ENCODE measurements at regions not wholly inside any gene's neighbourhood (a gene's known extent, or its start where the extent isn't known, plus 50 kb on each side); places are given as distances from the start of the nearest gene placed in this dataset.
"Not testable (repeated sequence)": the region's sequence is repeated elsewhere in the genome, so short reads cannot be mapped to it uniquely, and the experiment has no call there.

DNA sequence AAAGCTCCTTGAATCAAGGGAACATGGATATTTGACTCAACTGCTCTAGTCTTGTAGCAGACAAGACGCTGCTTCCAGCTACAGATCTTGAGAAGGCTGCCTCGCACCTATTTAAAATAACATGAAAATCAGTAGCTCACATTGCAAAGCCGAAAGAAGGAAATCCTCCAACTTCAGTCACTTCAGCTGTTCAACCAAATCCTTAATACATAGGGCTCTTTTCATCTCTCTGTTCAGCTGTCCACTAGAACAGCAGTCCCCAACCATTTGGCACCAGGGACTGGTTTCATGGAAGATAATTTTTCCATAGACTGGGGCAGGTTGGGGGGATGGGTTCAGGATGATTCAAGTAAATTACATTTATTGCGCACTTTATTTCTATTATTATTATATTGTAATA is 1116.0 kb upstream of the TMEM132C start:
- H3K4me3 ChIP-seq (ENCODE audit: low read depth, low read length) = no peak overlapping the region
- TF ChIP-seq, protein P1, sequence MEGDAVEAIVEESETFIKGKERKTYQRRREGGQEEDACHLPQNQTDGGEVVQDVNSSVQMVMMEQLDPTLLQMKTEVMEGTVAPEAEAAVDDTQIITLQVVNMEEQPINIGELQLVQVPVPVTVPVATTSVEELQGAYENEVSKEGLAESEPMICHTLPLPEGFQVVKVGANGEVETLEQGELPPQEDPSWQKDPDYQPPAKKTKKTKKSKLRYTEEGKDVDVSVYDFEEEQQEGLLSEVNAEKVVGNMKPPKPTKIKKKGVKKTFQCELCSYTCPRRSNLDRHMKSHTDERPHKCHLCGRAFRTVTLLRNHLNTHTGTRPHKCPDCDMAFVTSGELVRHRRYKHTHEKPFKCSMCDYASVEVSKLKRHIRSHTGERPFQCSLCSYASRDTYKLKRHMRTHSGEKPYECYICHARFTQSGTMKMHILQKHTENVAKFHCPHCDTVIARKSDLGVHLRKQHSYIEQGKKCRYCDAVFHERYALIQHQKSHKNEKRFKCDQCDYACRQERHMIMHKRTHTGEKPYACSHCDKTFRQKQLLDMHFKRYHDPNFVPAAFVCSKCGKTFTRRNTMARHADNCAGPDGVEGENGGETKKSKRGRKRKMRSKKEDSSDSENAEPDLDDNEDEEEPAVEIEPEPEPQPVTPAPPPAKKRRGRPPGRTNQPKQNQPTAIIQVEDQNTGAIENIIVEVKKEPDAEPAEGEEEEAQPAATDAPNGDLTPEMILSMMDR (conservative IDR thresholded peaks at IDR 0.05; ENCODE audit: low read depth, low read length) = no peak
- no peak for DNase-seq (ENCODE audit: low read depth)

DNA sequence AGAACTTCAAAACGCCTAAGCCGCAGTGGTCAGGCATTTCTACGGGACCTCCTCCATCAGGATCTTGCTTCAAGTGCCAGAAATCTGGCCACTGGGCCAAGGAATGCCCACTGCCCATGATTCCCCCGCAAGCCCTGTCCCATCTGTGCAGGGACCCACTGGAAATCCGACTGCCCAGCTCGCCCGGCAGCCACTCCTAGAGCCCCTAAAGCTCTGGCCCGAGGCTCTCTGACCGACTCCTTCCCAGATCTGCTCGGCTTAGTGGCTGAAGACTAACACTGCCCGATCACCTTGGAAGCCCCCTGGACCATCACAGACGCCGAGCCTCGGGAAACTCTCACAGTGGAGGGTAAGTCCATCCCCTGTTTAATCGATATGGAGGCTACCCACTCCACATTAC is 1113.0 kb upstream of the TMEM132C start:
- TF ChIP-seq, protein P1 (conservative IDR thresholded peaks at IDR 0.05; ENCODE audit: low read depth, low read length) = no peak
- H3K4me3 ChIP-seq (ENCODE audit: low read depth, low read length) = no peak overlapping the region
- DNase-seq (ENCODE audit: low read depth) = no peak

DNA sequence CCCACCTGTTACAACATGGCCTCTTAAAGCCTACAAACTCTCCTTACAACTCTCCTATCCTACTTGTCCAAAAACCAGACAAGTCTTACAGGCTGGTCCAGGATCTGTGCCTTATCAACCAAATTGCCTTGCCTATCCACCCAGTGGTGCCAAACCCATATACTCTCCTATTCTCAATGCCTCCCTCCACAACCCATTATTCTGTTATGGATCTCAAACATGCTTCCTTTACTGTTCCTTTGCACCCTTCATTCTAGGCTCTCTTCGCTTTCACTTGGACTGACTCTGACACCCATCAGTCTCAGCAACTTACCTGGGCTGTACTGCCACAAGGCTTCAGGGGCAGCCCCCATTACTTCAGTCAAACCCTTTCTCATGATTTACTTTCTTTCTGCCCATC is 1112.1 kb upstream of the TMEM132C start:
- DNase-seq (ENCODE audit: low read depth); H3K4me3 ChIP-seq (ENCODE audit: low read depth, low read length): not testable (repeated sequence)

DNA sequence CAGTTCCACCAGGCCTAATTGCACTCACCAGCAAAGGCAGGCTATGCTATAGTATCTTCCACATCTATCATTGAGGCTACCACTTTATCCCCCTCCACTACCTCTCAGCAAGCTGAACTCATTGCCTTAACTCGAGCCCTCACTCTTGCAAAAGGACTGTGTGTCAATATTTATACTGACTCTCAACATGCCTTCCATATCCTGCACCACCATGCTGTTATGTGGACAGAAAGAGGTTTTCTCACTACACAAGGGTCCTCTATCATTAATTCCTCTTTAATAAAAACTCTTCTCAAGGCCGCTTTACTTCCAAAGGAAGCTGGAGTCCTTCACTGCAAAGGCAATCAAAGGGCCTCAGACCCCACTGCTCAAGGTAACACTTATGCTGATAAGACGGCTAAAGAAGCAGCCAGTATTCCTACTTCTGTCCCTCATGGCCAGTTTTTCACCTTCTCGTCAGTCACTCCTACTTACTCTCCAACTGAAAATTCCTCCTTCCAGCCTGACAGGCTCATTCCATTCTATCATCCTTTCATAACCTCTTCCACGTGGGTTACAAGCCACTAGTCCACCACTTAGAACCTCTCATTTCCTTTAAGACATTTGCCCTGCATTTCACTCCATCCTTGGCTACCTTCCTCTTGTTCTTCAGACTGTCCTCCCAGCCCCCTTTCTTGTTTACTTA is 1110.9 kb upstream of the TMEM132C start:
- not testable (repeated sequence) for DNase-seq (ENCODE audit: low read depth)

DNA sequence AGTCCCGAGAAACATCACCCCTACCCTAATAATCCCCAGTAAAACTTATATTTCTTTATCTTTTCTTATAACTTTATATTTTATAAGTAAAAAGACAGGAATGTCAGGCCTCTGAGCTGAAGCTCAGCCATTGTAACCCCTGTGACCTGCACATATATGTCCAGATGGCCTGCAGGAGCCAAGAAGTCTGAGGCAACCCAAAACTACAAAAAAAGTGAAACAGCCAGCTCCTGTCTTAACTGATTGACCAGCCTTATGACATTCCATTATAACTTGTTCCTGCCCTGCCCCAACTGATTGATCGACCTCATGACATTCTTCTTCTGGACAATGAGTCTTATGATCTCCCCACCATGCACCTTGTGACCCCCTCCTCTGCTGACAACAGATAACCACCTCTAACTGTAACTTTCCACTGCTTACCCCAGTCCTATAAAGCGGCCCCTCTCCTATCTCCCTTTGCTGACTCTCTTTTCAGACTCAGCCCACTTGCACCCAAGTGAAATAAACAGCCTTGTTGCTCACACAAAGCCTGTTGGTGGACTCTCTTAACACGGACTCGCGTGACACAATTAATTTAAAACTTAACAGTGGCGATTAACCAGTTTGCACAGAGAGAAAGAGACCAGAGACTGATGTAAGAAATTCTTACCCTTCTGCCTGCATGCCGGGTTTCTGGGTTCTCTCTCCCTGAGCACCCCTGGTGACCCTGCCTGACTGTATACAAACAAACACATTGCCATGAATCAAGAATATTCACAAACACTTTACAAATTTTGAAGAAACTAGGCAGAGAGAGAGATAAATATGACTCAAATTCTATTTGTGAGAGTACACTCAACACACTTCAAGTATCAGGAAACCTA is 1109.2 kb upstream of the TMEM132C start:
- not testable (repeated sequence) for DNase-seq (ENCODE audit: low read depth); H3K4me3 ChIP-seq (ENCODE audit: low read depth, low read length)

More for the DNA sequence above, 1110.9 kb upstream of the TMEM132C start:
- H3K4me3 ChIP-seq (ENCODE audit: low read depth, low read length) = not testable (repeated sequence)

DNA sequence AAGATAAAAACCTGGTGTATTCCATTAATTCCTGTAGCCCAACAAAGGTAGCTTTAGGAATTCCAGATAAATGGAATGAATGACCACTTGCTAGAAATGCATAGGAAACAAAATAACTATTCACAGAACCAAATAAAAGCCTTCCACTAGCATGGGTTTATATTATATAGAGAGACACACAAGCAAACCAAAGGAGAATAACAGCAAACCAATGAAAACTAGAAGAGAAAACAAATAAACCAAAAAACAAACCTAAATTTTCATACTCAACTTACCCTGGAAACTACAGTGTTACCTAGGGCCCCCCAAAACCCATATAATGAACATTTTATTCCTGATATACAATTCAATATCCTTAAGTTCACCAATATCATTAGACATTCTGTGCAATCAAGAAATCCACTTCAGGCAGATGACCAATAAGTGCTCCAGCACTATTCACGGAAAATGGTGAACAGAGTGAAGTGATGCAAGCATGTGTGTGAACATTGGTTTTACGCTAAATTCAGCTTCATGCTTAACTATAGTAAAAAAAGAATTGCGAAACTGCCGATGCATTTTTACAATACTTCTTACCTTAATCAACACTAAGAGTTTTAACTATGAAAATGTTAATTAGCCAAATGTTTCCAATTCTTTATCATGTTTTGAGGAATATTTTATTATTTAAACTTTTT is 1108.4 kb upstream of the TMEM132C start:
- TF ChIP-seq, protein P1 (conservative IDR thresholded peaks at IDR 0.05; ENCODE audit: low read depth, low read length) = no peak
- no peak overlapping the region for H3K4me3 ChIP-seq (ENCODE audit: low read depth, low read length)
- no peak for DNase-seq (ENCODE audit: low read depth)

DNA sequence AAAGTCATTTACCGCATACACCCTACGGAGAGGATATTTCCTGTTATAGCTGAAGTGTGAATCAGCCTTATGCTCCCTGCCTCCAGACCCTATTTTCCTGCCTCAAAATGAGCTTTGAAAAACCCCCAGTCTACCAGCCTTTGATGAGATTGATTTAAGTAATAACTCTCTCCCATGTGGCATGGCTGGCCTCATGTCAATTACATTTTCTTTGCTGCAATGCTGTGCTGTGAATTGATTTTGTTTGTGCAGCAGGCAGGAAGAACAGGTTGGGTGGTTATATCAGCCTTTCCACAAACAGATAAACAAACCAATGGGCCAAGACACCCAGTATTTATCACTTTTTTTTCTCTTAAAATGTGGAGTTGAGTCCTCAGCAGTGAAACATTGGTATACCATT is 1105.5 kb upstream of the TMEM132C start:
- H3K4me3 ChIP-seq (ENCODE audit: low read depth, low read length) = no peak overlapping the region
- TF ChIP-seq, protein P1 (conservative IDR thresholded peaks at IDR 0.05; ENCODE audit: low read depth, low read length) = no peak
- DNase-seq (ENCODE audit: low read depth) = no peak

DNA sequence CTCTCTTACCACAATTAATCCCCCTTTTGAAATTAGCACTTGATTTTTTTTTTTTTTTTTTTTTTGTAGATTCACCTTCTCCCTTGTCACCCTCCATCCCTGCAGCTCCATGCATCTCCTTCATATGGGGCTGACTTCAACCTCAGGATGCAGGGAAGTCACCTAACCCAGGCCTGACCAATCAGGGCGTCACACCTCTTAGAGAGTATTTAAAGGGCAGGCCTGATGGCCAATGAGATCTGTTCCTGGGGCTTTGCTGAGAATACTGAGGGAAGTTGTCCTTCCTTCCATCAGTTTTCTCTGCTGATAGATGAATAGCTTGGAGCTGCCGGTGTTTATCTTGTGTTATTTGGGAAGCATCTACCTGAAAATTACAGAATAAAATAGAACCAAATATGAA is 1104.7 kb upstream of the TMEM132C start:
- no peak overlapping the region for H3K4me3 ChIP-seq (ENCODE audit: low read depth, low read length)
- no peak for DNase-seq (ENCODE audit: low read depth)
- TF ChIP-seq, protein P1 (conservative IDR thresholded peaks at IDR 0.05; ENCODE audit: low read depth, low read length) = no peak
